ENCODE measurements at regions not wholly inside any gene's neighbourhood (a gene's known extent, or its start where the extent isn't known, plus 50 kb on each side); places are given as distances from the start of the nearest gene placed in this dataset.
A peak's percentile ranks its signal among the peaks of the same experiment; 100 is the strongest.

DNA sequence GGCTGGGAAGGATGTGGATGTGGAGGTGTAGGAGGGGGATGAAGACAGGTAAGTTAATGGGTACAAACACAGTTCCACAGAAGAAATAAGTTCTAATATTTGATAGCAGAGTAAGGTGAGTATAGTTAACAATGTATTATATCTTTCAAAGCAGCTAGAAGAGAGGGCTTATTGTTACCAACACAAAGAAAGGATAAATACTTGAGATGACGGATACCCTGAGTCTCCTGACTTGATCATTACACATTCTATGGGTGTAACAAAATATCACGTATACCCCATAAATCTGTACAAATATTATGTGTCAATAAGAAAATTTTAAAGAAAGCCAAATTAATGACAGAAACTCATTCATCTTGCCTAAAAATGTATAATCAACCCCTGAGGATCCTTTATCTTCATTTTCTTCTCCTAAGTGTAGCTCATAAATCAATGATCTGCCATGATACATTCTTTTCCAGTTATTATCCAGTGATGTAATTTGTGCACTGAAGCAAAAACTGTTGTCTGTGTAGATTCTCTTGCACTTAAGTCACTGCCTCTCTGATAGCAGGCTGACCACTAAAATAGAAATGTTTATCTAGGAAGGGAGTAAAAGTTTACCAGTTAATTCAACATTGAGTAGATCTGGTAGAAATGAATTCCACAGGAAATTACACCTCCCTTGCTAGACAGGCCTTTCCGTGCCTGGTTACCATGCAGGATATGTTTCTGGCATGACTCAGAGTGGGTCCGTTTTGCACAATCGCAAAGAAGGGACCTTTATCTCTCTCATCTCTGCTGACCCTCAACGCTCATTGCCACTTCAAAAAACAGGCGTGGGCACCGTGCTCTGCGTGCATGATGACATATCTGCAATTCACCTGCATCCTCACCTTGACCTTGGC is 249.7 kb upstream of the NCKAP5 start:
- Histone ChIP-seq H3K4me3 (ENCODE audit: low read depth, low read length) (no peak overlapping the region), H3K27me3 (ENCODE audit: control insufficient read depth, insufficient read depth, low read length) (no peaks in the 10 kb centered on the region), H3K36me3 (ENCODE audit: control insufficient read depth, insufficient read depth, low read length) (no peaks in the 10 kb centered on the region)
- TF ChIP-seq, protein P1, sequence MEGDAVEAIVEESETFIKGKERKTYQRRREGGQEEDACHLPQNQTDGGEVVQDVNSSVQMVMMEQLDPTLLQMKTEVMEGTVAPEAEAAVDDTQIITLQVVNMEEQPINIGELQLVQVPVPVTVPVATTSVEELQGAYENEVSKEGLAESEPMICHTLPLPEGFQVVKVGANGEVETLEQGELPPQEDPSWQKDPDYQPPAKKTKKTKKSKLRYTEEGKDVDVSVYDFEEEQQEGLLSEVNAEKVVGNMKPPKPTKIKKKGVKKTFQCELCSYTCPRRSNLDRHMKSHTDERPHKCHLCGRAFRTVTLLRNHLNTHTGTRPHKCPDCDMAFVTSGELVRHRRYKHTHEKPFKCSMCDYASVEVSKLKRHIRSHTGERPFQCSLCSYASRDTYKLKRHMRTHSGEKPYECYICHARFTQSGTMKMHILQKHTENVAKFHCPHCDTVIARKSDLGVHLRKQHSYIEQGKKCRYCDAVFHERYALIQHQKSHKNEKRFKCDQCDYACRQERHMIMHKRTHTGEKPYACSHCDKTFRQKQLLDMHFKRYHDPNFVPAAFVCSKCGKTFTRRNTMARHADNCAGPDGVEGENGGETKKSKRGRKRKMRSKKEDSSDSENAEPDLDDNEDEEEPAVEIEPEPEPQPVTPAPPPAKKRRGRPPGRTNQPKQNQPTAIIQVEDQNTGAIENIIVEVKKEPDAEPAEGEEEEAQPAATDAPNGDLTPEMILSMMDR (IDR thresholded peaks at IDR 0.05; ENCODE audit: insufficient read depth, low read length, severe bottlenecking): no peak
- DNase-seq (ENCODE audit: low read depth) (peak; percentile 98), FAIRE-seq (no peak)

DNA sequence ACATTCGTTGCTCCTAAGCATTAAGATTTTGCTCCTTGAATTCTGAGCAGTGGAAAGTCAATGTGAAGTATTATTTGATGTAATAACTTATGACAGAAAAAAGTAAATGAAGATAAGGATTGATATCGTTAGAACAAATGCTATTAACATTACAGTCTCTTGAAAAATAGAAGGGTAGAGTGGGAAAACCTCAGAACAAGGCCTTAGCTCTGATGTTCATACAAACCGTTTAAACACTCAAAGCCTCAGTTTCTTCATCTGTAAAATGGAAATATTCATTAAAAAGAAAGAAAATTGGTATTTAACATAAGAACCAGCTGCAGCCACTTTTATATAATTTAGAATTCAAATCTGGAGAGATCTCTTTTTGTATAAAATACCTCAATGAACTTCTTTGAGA is 250.4 kb upstream of the NCKAP5 start:
- TF ChIP-seq, protein P1 (IDR thresholded peaks at IDR 0.05; ENCODE audit: insufficient read depth, low read length, severe bottlenecking): no peak
- Histone ChIP-seq H3K27me3 (ENCODE audit: control insufficient read depth, insufficient read depth, low read length) (no peaks in the 10 kb centered on the region), H3K4me3 (ENCODE audit: low read depth, low read length) (no peak overlapping the region), H3K36me3 (ENCODE audit: control insufficient read depth, insufficient read depth, low read length) (no peaks in the 10 kb centered on the region)
- FAIRE-seq: no peak
- DNase-seq (ENCODE audit: low read depth): no peak

DNA sequence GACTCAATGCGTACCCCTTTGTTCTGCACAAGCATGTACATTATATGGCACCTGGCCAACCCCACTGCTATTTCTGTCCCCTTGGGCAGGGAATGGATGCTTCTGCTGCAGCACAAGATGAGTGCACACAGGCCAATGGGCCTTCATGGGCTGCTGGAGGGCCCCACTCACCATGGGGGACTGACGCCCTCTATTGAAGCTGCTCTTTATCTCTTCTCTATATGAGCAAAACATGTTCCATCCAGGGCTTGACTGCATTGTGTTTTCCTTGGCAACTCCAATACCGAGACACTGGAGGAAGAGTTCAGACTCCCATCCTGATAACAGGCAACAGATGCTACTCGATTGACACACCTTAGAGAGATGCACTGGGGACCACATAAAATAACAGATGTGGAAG is 251.6 kb upstream of the NCKAP5 start:
- Histone ChIP-seq H3K27me3 (ENCODE audit: control insufficient read depth, insufficient read depth, low read length) (no peaks in the 10 kb centered on the region), H3K36me3 (ENCODE audit: control insufficient read depth, insufficient read depth, low read length) (no peaks in the 10 kb centered on the region), H3K4me3 (ENCODE audit: low read depth, low read length) (no peak overlapping the region)
- no peak for DNase-seq (ENCODE audit: low read depth)
- TF ChIP-seq, protein P1 (IDR thresholded peaks at IDR 0.05; ENCODE audit: insufficient read depth, low read length, severe bottlenecking): no peak
- FAIRE-seq: no peak

DNA sequence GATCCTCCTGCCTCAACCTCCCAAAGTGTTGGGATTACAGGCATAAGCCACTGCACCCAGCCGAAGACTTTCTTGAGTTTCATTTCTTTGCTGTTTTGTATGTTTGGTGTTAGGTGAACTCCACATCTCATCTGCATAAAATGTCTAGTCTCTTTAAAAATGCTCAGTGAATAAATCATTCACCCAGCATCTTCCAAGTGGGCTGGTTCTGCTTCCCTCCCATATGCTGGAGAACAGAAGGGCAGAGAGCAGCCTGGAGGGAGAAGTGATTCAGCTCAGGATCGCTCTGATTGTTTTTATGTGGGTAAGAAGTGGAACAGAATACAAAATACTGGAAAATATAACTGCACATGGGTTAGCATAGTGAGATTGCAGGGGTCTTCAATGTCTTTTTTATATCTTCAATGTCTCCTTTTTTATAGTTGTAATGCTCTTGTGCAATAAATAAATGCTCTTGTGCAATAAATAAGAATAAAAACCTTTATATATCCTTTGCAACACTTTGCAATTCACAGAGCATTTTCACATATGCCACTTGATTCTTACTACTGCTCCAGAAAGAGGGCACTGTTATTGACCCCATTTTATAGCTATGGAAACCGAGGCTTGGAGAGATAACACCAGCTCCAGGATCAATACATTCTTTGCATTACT is 253.0 kb upstream of the NCKAP5 start:
- FAIRE-seq (no peak), DNase-seq (ENCODE audit: low read depth) (no peak)
- Histone ChIP-seq H3K27me3 (ENCODE audit: control insufficient read depth, insufficient read depth, low read length) (no peaks in the 10 kb centered on the region), H3K36me3 (ENCODE audit: control insufficient read depth, insufficient read depth, low read length) (no peaks in the 10 kb centered on the region), H3K4me3 (ENCODE audit: low read depth, low read length) (no peak overlapping the region)
- TF ChIP-seq, protein P1 (IDR thresholded peaks at IDR 0.05; ENCODE audit: insufficient read depth, low read length, severe bottlenecking): no peak

DNA sequence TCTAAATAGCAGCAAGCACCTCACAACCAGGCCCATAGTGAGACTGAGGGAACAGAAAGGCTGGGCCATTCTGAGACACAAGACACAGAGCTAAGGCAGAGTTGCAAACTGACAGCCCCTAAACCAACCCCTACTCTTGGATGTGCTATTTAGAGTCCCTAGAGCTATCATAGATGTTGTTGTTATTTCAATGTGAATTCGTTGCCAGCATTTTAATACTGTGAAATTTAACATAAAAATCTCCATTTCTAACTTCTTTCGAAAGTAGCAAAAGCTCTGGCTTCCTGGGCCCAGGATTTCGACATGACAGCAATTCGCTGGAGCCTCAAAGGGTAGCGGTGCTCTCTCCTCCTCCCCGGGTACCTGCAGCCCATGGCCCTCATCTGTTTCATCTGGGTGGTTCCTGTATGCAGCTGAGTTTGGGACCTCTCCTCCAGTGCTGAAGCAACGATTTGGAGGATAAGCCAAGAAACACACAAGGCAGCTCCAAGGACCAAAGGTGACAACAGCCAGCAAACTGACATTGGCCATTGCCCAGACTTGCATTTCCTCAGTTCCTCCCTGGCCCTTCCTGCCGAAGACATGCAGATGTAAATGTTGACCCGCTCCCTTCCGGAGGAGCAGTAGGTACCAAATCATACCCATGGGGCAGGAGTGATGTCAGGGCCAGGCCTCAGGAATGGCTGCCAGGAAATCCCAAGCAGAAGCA is 254.4 kb upstream of the NCKAP5 start:
- no peak overlapping the region for H3K4me3 ChIP-seq (ENCODE audit: low read depth, low read length)
- FAIRE-seq (no peak), DNase-seq (ENCODE audit: low read depth) (no peak)
- no peaks in the 10 kb centered on the region for H3K36me3 ChIP-seq (ENCODE audit: control insufficient read depth, insufficient read depth, low read length)
- TF ChIP-seq, protein P1 (IDR thresholded peaks at IDR 0.05; ENCODE audit: insufficient read depth, low read length, severe bottlenecking): no peak
- no peaks in the 10 kb centered on the region for H3K27me3 ChIP-seq (ENCODE audit: control insufficient read depth, insufficient read depth, low read length)

All from bronchial epithelial cell (primary cell).